GM21619 (cell line): ENCODE measurements at regions not wholly inside any gene's neighbourhood (a gene's known extent, or its start where the extent isn't known, plus 50 kb on each side); places are given as distances from the start of the nearest gene placed in this dataset.
"Not testable (repeated sequence)": the region's sequence is repeated elsewhere in the genome, so short reads cannot be mapped to it uniquely, and the experiment has no call there.

Experiments
- ATAC-seq: cut with Tn5 transposase; IDR thresholded peaks from one replicate; pipeline ENCODE4 v1.9.1; 2021; ENCODE audit not compliant: unreplicated experiment

DNA sequence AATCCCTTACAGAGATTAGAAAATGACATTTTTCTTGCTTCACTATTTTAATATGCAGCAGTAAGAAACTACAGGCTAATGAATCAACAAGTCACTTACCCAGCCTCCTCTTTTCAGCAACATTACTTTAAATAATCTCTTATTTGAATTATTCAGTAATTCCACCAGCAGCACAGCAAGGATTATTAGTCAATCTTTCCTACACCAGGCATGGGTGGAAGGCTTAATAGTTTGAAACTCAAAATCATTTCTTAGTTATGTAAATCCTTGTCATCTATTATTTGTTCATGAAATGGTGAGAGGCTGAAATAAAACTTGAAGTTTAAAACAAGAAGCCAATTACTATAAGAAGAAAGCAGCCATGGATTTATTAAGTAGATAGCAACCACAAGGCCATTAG is 530.5 kb downstream of the KCNA4 start:
- no peak for ATAC-seq

DNA sequence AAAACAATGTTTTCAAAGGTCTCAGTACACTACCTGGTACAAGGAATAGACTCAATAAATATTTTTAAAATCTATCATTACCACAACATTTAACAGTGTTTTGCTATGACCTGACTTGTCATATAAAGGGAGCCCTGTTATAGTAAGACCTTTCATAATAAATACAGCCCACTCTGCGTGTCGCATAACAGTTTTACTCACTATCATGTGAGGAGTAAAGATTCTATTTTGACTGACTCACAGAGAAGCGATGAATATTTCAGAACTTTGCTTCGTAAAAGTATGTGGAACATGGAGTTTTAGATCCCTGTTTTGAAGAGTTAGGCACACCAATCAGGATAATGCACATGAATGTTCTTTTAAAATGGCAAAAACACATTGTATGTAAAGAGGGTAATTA is 531.2 kb downstream of the KCNA4 start:
- ATAC-seq: no peak

DNA sequence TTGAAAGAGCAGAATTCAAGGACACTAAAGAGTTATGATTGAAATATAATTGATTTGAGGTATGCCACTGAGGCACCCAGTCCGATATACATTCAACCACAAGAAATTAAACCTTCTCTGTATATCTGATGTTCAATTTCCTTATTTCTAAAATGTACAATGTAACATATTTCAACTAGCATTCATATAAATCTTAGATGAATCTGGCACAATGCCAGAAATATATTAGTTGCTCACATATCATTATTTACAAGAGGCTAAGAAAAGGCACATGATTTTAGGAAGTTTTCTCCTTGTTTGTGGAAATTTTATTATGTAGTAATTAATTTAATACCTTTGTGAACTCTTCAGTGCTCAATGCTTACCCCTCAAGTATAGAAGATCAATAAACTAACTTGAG is 532.3 kb downstream of the KCNA4 start:
- no peak for ATAC-seq

DNA sequence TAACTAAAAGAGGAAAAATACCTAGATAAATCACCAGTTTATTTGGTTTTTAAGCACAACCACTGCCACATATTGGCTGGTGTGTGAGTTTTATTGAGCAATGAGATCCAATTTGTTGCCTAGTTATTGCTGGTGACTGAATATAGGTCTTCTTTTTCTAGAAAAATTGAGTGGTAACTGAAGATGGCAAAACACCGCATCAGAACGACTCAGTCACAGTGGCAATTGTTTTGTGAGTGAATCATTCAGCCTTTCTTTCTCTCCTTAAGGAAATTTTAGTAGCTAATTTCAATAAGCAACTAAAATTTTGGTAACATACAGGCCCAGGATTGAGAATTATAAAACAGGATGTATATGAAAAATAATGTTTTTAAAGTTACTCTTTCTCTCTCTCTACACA is 533.0 kb downstream of the KCNA4 start:
- no peak for ATAC-seq

DNA sequence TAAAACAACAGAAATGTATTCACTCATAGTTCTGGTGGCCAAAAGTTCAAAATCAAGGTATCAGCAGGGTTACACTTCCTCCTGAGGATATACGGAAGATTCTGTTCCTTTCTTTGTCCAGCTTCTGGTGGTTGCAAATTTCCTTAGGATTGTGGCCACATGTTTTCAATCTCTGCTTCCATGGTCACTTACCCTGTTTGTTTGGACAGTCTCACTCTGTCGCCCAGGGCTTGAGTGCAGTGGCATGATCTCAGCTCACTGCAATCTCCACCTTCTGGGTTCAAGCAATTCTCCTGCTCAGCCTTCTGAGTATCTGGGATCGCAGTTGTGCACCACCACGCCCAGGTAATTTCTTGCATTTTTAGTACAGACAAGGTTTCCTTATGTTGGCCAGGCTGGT is 534.3 kb downstream of the KCNA4 start:
- no peak for ATAC-seq

DNA sequence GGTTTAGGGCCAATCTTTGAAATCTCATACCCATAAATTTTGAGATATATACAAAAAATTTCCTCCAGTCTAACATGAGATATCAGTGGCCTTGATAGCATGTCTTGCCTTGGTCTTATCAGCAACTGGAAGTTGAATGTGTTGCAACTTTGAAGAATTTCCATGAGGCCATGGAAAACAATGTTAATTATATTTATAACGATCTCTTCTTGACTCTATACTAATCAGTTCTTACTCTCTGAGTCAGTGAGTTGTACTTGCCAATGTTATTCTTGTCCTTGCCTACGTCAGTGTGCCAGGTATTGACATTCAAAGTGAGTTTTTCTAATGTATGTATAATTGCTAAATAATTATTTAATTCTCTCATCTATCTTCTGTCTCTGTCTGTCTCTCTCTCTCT is 535.1 kb downstream of the KCNA4 start:
- ATAC-seq: no peak

DNA sequence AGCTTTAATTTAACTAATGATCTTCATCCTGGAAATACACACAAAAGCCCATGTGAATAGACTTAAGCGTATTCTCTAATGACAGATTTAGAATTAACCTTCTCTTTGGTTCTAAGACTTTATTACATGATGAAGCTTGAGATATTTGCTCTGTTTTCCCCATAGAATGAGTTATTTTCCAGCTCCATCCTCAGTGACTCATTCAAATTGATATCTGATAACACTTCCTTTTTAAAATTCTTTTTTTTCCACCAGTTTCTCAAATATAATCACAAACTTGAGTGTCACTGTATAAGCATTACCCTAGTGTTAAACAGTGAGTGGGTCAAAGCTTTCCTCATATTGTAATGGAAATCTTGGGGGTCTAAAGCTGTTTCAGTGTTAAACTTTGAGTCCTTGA is 535.8 kb downstream of the KCNA4 start:
- no peak for ATAC-seq

DNA sequence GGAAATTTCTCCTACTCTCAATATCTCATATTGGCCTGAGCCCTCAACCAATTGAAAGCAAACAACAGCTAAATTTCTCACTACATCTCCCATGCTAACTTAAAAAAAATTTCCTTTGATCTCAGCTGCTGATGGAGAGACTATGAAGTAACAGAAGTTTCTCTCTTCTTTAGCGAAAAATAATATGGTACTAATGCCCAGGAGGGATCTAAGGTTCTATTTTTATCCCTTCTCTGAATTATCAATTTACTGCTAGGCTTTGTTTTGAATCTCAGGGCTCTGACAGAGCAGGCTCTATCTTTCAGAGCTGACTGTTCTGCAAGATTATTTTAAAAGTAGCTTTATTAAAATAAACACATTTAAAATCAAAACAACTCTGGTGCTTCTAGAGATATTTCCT is 558.6 kb downstream of the KCNA4 start:
- ATAC-seq: no peak

DNA sequence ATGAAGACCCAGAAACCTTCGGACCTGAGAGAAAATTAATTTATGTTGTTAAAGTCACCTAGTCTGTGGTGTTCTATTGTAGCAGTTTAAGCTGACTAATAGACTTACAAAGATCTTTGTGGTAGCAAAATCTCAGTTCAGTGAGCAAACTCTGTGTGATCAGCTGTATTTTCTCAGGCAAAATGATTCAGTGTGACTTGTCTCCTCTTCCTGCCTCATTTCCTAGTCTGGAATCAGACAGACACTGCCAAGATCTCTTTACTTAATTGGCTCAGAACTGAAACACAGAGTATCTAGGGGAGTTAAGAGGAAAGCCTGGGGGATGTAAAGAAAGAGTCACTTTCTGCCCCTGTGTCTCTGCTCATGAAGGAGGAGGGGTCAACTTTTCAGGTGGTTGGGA is 564.7 kb downstream of the KCNA4 start:
- ATAC-seq: no peak

DNA sequence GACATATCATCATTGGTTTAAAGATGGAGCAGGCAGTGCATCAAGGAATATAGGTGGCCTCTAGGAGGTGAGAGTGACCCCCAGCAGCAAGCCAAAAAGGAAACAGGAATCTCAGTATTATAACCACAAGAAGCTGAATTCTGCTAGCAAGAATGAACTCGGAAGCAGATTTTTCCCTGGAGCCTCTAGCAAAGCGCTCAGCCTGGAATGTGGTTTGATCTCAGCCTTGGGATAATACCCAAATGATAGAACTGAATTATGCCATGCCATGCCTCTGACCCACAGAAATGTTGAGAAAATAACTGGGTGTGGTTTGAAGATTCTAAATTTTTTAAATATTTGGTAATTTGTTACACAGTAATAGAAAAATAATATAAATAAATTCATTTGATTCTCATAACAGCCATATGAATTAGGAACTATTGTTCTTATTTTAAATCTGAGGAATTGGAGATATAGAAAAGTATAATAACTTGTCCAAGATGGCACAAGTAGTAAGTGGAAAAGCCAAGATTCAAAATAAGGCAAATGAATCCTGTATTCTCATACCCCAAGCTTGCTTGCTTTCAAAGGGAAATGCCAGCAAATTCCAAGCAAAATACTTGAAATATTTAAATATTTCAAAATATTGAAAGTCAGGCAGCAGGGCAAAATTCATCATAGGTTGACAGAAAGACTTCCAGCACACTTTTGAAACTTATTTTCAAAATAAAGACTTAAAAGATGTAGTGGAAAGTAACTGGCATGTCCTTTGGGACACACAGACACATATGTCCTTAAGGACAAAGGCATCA is 567.4 kb downstream of the KCNA4 start:
- ATAC-seq: no peak

DNA sequence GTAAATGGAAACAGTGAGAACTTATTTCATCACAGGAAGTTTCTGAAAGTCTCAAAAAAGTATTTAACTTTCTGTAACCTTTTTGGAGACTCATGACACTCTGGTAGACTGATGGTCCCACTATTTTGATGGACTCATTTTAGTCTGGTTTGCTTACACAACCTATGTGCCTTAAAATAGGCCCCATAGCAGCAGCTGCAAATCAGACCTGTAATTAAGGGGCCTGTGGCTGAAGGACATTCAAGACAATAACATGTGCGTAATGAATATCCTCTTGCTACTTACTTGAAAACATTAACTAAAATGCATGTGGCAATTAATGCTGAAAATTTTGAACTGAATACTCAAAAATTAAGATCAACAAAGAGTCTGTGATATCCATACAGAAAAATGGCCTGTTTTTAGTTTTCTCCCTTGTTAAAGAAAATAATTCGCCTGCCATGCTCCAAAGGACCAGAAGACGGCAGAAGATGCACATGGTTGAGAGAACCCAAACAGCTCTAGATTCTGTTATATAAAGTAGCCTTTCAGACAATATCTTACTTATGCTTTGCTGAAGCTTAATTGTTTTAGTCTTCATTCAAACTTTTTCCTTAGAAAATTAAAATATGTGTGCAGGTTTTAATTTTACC is 568.5 kb downstream of the KCNA4 start:
- no peak for ATAC-seq

DNA sequence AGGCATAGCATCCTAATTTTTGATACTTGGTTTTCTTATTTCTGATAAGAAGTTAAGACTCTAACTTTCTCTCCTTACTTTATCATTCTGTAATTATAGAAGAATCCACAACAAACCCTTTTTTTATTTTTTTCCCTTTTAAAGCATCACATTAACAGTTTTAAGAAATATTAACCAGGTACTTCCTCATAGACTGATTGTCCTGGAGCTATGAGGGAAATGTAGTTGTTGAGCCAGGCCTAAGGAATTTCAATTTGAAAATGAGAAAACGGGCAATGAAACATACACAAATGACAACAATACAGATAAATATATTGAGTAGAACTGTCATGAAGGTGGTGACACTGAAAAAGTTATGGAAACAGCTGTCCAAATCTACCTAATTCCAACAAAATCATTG is 569.0 kb downstream of the KCNA4 start:
- no peak for ATAC-seq

DNA sequence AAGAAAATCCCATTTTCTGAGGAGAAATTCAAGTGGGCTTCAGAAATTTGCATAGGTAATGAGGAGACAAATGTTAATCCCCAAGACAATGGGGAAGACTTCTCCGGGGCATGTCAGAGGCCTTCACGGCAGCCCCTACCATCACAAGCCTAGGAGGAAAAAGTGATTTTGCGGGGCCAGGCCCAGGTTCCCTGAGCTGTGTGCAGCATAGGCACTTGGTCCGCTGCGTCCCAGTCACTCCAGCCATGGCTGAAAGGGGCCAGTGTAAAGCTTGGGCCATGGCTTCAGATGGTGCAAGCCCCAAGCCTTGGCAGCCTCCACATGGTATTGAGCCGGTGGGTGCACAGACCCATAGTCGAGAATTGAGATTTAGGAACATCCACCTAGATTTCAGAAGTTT is 570.7 kb downstream of the KCNA4 start:
- ATAC-seq: no peak

DNA sequence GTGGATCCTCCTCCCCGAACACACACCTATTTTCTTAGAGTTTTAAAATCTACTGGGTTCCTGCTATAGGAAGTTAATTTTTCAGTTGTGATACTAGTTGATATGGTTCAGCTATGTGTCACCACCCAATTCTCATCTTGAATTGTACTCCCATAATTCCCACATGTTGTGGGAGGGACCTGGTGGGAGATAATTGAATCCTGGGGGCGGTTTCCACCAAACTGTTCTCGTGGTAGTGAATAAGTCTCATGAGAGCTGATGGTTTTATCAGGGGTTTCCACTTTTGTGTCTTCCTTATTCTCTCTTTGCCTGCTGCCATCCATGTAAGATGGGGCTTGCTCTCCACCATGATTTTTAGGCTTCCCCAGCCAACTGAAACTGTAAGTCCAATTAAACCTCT is 571.6 kb downstream of the KCNA4 start:
- not testable (repeated sequence) for ATAC-seq

DNA sequence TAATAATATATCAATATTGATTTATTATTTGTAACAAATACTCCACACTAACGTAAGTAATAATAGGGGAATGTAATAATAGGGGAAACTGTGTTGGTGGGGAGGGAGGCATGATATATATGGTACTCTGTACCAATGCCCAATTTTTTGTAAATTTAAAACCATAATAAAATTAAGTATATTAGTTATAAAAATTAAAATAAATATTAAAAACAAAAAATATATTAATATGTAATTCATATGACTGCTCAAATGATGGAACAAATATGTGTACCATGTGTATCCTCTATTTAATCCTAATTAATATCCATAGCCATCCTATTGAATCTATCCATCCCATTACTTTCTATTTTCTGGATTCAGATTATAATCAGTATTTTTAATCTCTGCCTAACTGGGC is 578.0 kb downstream of the KCNA4 start:
- no peak for ATAC-seq

DNA sequence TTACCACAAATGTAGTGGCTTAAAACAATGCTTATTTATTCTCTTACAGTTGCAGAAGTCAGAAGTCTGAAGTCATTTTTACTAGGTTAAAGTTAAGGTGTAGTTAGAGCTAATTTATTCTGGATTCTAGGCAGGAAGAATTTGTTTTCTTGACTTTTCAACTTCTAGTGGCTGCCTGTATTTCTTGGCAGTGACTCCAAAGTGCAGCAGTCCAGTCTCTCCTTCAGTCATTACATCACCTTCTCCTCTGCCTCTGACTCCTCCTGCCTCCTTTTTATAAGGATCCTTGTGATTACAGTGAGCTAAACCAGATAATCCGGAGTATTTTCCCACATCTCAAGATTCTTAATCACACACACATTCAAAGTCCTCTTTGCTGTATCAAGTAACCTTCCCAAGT is 581.4 kb downstream of the KCNA4 start:
- no peak for ATAC-seq

DNA sequence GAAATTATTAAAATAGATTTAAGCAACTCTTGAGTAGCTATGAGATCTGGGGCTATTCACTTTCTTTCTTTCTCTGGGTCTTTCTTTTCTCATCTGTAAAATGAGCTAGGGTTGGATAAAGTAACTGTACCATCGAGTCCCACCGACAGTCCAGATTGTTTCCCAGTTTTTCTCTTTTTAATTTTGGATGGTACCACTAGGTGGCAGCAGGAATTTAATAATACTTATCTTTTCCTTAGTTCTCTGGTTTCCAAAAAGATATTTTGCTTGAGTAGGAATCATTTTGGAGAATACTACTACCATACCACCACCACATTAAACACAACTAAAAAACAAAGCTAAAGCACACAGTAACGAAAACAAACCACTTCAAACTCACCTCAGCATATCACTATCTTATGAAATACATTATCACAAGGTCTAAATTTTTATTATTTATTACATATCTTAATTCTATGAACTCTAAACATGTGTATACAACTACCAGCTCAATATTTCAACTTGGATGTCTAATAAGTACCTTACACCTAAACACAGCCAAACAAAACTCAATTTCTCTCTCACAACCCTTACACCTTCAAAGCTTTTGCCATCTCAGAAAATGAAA is 584.0 kb downstream of the KCNA4 start:
- ATAC-seq: peak; percentile 47

DNA sequence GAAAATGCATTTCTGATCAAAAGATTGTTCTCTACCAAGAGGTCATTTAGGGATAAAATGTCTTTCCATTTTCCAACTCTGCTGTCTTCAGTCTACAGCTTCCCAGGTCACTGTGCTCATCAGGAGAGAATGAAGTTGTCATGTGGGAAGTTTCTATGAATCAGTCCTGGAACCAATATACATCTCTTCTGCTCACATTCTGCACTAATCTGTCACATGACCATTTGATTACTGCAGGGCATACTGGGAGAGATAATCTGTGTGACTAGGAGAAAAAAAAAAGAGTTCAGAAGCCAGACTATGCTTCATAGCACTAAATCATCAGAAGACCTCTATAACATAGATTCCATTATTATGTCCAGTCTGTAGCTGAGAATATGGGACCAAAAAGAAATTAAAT is 611.5 kb downstream of the KCNA4 start:
- ATAC-seq: no peak

DNA sequence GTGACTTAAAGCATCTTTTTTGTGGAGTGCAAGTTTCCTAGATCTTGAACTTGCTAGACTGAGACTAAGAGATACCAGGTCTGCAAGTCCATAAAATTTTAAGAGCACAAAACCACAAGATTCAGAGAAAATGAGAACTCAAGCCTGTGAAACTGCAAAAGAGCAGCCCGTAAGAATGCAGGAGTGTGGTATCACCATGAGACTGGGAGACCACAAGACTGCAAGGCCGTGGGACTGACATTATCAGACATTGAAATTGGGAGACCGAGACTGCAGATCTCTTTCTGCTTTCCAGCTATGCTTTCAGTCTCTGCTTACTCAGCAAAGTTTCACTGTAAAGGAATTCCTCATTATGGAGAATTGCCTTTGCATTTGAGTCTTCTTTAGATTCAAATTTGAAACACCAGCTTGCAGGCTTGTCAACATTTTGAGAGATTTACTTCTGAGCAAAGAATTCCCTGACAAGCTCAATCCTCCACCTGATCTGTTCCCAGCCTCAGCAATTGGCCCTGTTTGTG is 621.2 kb downstream of the KCNA4 start:
- ATAC-seq: no peak

DNA sequence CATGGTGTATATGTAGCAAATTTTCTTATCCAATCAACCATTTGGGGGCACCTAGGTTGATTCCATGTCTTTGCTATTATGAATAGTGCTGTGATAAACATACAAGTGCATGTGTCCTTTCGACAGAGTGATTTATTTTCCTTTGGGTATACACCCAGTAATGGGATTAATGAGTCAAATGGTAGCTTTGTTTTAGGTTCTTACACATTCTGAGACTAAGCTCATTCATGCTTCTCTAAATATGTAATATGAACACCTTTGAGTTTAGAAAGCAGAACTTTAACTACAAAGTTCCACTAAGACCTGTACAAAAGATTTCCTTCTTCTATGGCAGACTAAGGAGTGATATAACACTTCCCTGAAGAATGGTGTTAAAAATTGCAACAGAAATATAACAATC is 627.0 kb downstream of the KCNA4 start:
- ATAC-seq: no peak

DNA sequence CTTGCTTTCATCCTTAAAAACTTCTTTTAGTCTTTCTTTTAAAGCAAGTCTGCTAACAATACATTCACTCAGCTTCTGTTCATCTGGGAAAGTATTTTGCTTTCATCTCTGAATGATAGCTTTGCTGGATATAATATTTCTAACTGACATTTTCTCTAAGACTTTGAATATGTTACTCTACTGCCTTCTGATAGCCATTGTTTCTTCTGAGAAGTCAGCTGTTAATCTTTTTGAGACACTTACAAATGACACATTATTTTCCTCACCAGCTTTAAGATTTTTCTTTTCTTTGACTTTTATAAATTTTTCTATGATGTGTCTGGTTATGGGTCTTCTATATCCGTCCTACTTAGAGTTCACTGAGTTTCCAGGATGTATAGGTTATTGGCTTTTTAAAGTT is 643.1 kb downstream of the KCNA4 start:
- no peak for ATAC-seq

DNA sequence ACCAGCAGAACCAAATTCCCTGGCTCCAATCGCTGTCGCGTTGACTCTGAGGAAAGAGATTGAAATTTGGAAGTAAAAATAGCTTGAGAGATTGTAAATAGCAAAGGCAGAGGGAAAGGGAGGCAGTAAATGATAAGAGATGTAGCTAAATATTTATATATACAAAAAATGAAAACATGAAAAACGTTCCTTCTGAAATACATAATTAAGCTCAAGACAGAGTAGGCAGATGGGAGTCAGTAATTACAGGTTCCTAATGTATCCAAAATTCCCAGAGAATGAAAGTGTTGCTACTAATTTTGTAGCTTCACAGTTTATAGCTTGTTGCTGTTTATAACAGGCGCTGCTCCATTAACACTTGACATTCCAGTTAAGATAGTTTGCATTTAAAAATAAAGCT is 648.7 kb downstream of the KCNA4 start:
- no peak for ATAC-seq
